Mucosa of rectum (tissue), 2 donors: ENCODE measurements at regions not wholly inside any gene's neighbourhood (a gene's known extent, or its start where the extent isn't known, plus 50 kb on each side); places are given as distances from the start of the nearest gene placed in this dataset.

Experiments used
- H3K27ac ChIP-seq, 2 donors: one replicate each; pipeline ENCODE4 v1.7.0; 2013; ENCODE audit warnings: inconsistent platforms in 2 of 2, low read depth in 2 of 2, low read length in 2 of 2
- H3K27me3 ChIP-seq, 2 donors: one replicate each; pipeline ENCODE4 v1.7.0; 2013; ENCODE audit warnings: low read length in 2 of 2; ENCODE audit not compliant: control insufficient read depth in 2 of 2, insufficient read depth in 2 of 2
- H3K36me3 ChIP-seq, 2 donors: one replicate each; pipeline ENCODE4 v1.7.0; 2013; ENCODE audit warnings: low read length in 2 of 2; ENCODE audit not compliant: control insufficient read depth in 2 of 2, insufficient read depth in 2 of 2
- H3K4me1 ChIP-seq, 2 donors: one replicate each; pipeline ENCODE4 v1.7.0; 2013; ENCODE audit warnings: low read length in 2 of 2, mild to moderate bottlenecking in 1 of 2; ENCODE audit not compliant: control insufficient read depth in 2 of 2, insufficient read depth in 2 of 2
- H3K4me3 ChIP-seq, 2 donors: one replicate each; pipeline ENCODE4 v1.7.0; 2013; ENCODE audit warnings: low read length in 2 of 2
- H3K9ac ChIP-seq, 2 donors: one replicate each; pipeline ENCODE4 v1.7.0; 2013; ENCODE audit warnings: low read length in 2 of 2, low read depth in 1 of 2, mild to moderate bottlenecking in 1 of 2
- H3K9me3 ChIP-seq, 2 donors: one replicate each; pipeline ENCODE4 v1.7.0; 2013; ENCODE audit warnings: low read length in 2 of 2; ENCODE audit not compliant: control insufficient read depth in 2 of 2
- donor health status: healthy.
- donor health status: Normal muscosa, but diverticular disease.

DNA sequence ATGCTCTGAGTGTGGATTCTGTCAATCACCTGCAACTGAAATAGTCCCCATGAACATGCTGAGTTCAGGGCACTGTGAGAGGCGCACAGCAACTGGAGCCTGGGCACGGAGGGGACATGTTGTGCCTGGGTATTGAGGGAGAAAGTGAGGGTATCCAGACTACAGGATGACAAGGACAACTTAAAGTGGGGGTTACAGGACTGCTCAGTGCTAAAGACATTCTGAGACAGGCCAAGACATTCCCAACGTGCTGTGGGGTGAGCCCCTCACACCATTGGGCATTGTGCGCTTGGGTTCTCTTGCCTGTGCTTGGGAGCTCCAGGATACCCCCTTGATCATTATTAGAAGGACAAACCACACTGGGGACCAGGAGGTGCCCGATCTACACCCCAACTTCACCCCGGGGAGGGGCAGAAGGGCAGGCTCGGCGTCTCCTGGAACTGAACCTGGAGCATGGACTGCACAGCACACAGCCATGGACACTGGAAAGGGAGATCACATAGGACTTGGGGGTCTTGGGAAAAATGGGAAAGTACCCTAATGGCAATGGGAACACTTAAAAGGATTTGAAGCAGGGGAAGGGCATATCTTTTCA lies 72.5 kb upstream of the HDAC4 start:
- H3K27ac ChIP-seq = no peak overlapping the region
- no peak overlapping the region for H3K4me3 ChIP-seq
- H3K27me3 ChIP-seq = no peaks in the 10 kb centered on the region
- H3K9me3 ChIP-seq = no peaks in the 10 kb centered on the region
- H3K4me1 ChIP-seq = no peaks in the 10 kb centered on the region
- H3K9ac ChIP-seq = no peak overlapping the region
- no peaks in the 10 kb centered on the region for H3K36me3 ChIP-seq

- H3K4me3 ChIP-seq = no peak overlapping the region
- H3K9me3 ChIP-seq = no peaks in the 10 kb centered on the region
- no peaks in the 10 kb centered on the region for H3K4me1 ChIP-seq
- H3K36me3 ChIP-seq = no peaks in the 10 kb centered on the region
- H3K27me3 ChIP-seq = no peaks in the 10 kb centered on the region
- H3K9ac ChIP-seq = no peak overlapping the region
- no peak overlapping the region for H3K27ac ChIP-seq
These were observed 71.5 kb upstream of the HDAC4 start for GRCh38 chr2:239472235-239472775.

- no peaks in the 10 kb centered on the region for H3K36me3 ChIP-seq
- no peaks in the 10 kb centered on the region for H3K9me3 ChIP-seq
- H3K27ac ChIP-seq = no peak overlapping the region
- no peak overlapping the region for H3K9ac ChIP-seq
- no peak overlapping the region for H3K4me3 ChIP-seq
- no peaks in the 10 kb centered on the region for H3K4me1 ChIP-seq
- H3K27me3 ChIP-seq = no peaks in the 10 kb centered on the region
These were observed 70.4 kb upstream of the HDAC4 start for GRCh38 chr2:239471011-239471792.

GRCh38 chr2:239470151-239470900 lies 69.5 kb upstream of the HDAC4 start:
- no peak overlapping the region for H3K9ac ChIP-seq
- H3K9me3 ChIP-seq = no peaks in the 10 kb centered on the region
- no peak overlapping the region for H3K4me3 ChIP-seq
- no peaks in the 10 kb centered on the region for H3K36me3 ChIP-seq
- no peaks in the 10 kb centered on the region for H3K27me3 ChIP-seq
- no peaks in the 10 kb centered on the region for H3K4me1 ChIP-seq
- no peak overlapping the region for H3K27ac ChIP-seq

- Histone ChIP-seq H3K27me3 (no peaks in the 10 kb centered on the region), H3K9me3 (no peaks in the 10 kb centered on the region), H3K36me3 (no peaks in the 10 kb centered on the region), H3K4me3 (no peak overlapping the region), H3K9ac (no peak overlapping the region), H3K27ac (no peak overlapping the region), H3K4me1 (no peaks in the 10 kb centered on the region)
These were observed 68.5 kb upstream of the HDAC4 start for GRCh38 chr2:239469106-239469960.

DNA sequence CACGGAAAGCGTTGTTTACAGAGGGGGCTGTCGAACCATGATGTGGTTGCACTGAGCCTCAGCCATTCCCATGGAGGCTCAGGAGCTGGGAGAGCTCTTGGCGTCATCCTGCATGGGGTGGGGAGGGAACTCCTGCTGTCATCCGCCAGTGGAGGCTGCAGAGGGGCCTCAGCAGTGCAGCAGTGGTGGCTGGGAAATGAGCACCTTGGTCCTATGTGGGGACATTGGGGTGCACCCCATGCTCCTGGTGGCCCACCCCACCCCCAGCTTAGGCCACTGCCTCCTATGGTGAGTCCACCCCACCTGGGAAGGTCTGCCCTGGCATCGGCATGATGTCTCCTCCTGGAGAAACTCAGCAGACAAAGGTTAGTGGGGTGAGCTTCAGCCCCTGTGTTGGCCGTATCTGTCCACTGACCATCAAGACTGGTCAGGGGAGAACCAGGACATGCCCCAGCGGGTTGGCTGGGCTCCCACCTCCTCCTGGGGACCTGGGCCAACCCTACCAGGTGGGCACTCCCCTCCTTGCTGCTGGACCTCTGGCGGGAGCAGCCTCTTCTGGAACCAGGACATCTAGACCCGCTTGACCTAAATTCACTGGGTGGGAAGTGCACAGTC lies 67.8 kb upstream of the HDAC4 start:
- Histone ChIP-seq H3K4me3 (no peak overlapping the region), H3K4me1 (no peaks in the 10 kb centered on the region), H3K27me3 (no peaks in the 10 kb centered on the region), H3K9me3 (no peaks in the 10 kb centered on the region), H3K9ac (no peak overlapping the region), H3K27ac (no peak overlapping the region), H3K36me3 (no peaks in the 10 kb centered on the region)

GRCh38 chr2:239467956-239468490 lies 67.2 kb upstream of the HDAC4 start:
- no peak overlapping the region for H3K4me3 ChIP-seq
- no peak overlapping the region for H3K27ac ChIP-seq
- H3K36me3 ChIP-seq = no peaks in the 10 kb centered on the region
- no peak overlapping the region for H3K9ac ChIP-seq
- no peaks in the 10 kb centered on the region for H3K4me1 ChIP-seq
- H3K9me3 ChIP-seq = no peaks in the 10 kb centered on the region
- no peaks in the 10 kb centered on the region for H3K27me3 ChIP-seq

GRCh38 chr2:239467281-239467955 lies 66.6 kb upstream of the HDAC4 start:
- Histone ChIP-seq H3K9ac (no peak overlapping the region), H3K27ac (no peak overlapping the region), H3K27me3 (no peaks in the 10 kb centered on the region), H3K4me3 (no peak overlapping the region), H3K9me3 (no peaks in the 10 kb centered on the region), H3K4me1 (no peaks in the 10 kb centered on the region), H3K36me3 (no peaks in the 10 kb centered on the region)

- no peaks in the 10 kb centered on the region for H3K27me3 ChIP-seq
- H3K4me1 ChIP-seq = no peaks in the 10 kb centered on the region
- H3K9ac ChIP-seq = no peak overlapping the region
- H3K9me3 ChIP-seq = no peaks in the 10 kb centered on the region
- H3K27ac ChIP-seq = no peak overlapping the region
- no peaks in the 10 kb centered on the region for H3K36me3 ChIP-seq
- no peak overlapping the region for H3K4me3 ChIP-seq
These were observed 66.0 kb upstream of the HDAC4 start for GRCh38 chr2:239466755-239467271.
